HepG2 (cell line): ENCODE measurements at regions not wholly inside any gene's neighbourhood (a gene's known extent, or its start where the extent isn't known, plus 50 kb on each side); places are given as distances from the start of the nearest gene placed in this dataset.

Experiments used
- GATAD2A ChIP-seq: IDR thresholded peaks from 2 replicates; pipeline ENCODE4 v1.6.1; 2016
- MAFK ChIP-seq, 2 experiments: IDR thresholded peaks in 1 of 2; conservative IDR thresholded peaks in 1 of 2; 2 replicates each; pipeline ENCODE4 v1.6.1; 2011; ENCODE audit warnings: improper control_type of control experiment in 2 of 2, low read length in 2 of 2
- POLR2A ChIP-seq, 2 experiments: IDR thresholded peaks; 2 replicates each; pipeline ENCODE4 v1.6.1; 2011; ENCODE audit warnings: low read depth in 2 of 2, low read length in 2 of 2, mild to moderate bottlenecking in 1 of 2, moderate library complexity in 1 of 2; ENCODE audit not compliant: insufficient read depth in 1 of 2
- ZNF331 ChIP-seq: sonication (generic); formaldehyde crosslinking; IDR thresholded peaks from 2 replicates; pipeline ENCODE4 v1.4.0; 2020; ENCODE audit warnings: missing genetic modification reagents
- TF ChIP-seq, protein P1 (sequence below): sonication (generic); formaldehyde crosslinking; IDR thresholded peaks from 2 replicates; pipeline ENCODE4 v1.5.0; 2020; ENCODE audit warnings: mild to moderate bottlenecking, missing genetic modification reagents, moderate library complexity

GRCh38 chr1:10860218-10860617, 63.8 kb upstream of the CASZ1 start:
- TF ChIP-seq ZNF331 (CRISPR knock-in tag), result no peak
- no peak for TF ChIP-seq POLR2A (IDR thresholded peaks at IDR 0.05; ENCODE audit: insufficient read depth in 1 of 2, low read depth in 2 of 2, low read length in 2 of 2)
- no peak for TF ChIP-seq MAFK (conservative IDR thresholded peaks at IDR 0.05 in 1 of 2, IDR thresholded peaks at IDR 0.05 in 1 of 2; ENCODE audit: low read length in 2 of 2)
- no peak for TF ChIP-seq GATAD2A
- TF ChIP-seq, protein P1, sequence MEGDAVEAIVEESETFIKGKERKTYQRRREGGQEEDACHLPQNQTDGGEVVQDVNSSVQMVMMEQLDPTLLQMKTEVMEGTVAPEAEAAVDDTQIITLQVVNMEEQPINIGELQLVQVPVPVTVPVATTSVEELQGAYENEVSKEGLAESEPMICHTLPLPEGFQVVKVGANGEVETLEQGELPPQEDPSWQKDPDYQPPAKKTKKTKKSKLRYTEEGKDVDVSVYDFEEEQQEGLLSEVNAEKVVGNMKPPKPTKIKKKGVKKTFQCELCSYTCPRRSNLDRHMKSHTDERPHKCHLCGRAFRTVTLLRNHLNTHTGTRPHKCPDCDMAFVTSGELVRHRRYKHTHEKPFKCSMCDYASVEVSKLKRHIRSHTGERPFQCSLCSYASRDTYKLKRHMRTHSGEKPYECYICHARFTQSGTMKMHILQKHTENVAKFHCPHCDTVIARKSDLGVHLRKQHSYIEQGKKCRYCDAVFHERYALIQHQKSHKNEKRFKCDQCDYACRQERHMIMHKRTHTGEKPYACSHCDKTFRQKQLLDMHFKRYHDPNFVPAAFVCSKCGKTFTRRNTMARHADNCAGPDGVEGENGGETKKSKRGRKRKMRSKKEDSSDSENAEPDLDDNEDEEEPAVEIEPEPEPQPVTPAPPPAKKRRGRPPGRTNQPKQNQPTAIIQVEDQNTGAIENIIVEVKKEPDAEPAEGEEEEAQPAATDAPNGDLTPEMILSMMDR, result no peak
